HFF-Myc (cell line): ENCODE measurements at regions not wholly inside any gene's neighbourhood (a gene's known extent, or its start where the extent isn't known, plus 50 kb on each side); places are given as distances from the start of the nearest gene placed in this dataset.

ENCODE experiments used
- DNase-seq: peaks from one replicate; pipeline ENCODE4 v3.0.0-alpha.2; 2011; ENCODE audit warnings: low read depth; ENCODE audit errors: extremely low read depth
- H3K4me3 ChIP-seq: replicated peaks from 2 replicates; pipeline ENCODE4 v1.5.1; 2011; ENCODE audit warnings: low read depth, mild to moderate bottlenecking, control low read depth, low read length
- TF ChIP-seq, protein P1 (sequence below): IDR thresholded peaks from 2 replicates; pipeline ENCODE4 v1.5.1; 2012; ENCODE audit warnings: mild to moderate bottlenecking, low read depth, low read length, control low read depth; ENCODE audit errors: missing control alignments

DNA sequence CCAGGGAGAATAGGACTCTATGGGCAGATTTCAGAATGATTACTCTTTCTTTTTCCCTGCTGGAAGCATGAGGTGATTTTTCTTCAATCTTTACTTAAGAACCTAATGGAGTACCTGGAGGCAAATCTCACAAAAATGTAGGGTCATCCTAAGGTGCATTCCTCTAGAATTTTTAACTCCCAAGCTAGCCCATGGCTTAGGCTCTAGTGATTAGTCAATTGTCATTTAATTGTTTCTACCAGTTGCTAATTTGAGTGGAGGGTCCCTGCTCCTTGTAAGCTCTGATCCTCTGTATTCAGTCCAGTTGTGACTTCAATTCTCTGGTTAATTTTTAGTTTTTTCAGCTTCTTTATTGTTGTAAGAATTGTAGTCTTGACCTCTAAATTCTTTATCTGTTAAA is 467.0 kb downstream of the HTR1A start:
- TF ChIP-seq, protein P1, sequence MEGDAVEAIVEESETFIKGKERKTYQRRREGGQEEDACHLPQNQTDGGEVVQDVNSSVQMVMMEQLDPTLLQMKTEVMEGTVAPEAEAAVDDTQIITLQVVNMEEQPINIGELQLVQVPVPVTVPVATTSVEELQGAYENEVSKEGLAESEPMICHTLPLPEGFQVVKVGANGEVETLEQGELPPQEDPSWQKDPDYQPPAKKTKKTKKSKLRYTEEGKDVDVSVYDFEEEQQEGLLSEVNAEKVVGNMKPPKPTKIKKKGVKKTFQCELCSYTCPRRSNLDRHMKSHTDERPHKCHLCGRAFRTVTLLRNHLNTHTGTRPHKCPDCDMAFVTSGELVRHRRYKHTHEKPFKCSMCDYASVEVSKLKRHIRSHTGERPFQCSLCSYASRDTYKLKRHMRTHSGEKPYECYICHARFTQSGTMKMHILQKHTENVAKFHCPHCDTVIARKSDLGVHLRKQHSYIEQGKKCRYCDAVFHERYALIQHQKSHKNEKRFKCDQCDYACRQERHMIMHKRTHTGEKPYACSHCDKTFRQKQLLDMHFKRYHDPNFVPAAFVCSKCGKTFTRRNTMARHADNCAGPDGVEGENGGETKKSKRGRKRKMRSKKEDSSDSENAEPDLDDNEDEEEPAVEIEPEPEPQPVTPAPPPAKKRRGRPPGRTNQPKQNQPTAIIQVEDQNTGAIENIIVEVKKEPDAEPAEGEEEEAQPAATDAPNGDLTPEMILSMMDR: no peak
- no peak for DNase-seq
- H3K4me3 ChIP-seq: no peak overlapping the region

DNA sequence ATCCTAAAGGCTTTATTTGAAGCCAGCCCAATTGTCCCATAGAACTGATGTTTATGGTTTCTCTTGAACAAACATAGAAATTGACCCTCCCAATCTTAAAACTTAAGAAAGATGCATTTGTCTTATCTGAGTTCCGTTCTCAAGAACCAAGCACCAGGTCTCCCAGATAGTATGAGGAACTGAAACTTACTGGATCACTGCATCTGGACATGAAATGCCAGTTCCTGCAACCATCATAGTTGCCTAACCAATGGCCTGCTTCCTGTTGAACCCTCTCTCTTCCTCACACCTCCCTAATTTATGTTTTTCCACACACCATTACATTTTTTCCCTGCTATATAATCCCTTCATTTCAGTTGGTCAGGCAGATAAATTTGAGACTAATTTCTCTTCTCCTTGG is 478.9 kb downstream of the HTR1A start:
- H3K4me3 ChIP-seq: no peak overlapping the region
- no peak for DNase-seq
- TF ChIP-seq, protein P1: no peak

DNA sequence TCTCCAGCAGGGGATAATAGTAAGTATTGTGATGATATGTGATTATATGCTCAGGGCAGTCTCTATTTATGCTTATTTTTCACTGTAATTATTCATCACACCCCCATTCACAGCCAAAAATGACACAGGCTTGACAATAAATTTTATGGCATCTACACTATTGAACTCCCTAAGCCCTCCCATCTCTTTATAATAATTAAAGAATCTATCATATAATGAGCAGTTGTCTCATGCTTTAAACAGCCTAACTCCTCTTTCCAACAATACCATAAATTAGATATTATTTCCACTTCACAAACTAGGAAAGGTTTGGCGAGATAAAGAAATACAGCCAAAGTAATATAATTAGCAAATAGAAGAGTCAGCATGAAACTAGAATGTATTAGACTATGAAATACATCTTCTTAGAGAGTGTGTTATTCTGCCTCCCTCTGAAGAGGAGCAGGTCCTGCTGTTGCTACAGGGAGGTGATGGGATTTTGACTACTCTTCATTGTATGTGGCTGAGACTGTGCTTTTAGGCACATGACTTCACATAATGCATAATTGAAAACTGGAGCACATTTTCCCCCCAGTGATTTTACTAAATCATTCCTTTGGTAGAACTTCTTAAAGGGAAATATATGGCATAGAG is 488.8 kb downstream of the HTR1A start:
- H3K4me3 ChIP-seq: no peak overlapping the region
- TF ChIP-seq, protein P1: no peak
- DNase-seq: no peak

DNA sequence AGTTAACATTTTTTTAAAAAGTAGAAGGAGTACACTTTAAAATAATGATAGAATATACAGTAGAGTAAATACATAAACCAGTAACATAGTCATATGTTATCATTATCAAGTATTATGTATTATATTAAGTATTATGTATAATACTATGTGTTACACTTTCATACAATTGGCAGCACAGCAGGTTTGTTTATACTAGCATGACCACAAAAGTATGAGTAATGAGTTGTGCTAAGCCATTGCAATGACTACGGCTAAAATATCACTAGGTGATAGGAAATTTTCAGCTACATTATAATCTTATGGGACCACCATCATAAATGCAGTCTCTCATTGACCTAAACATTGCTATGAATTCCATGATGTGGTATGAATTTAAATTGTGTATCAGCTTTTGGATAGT is 506.0 kb downstream of the HTR1A start:
- DNase-seq: no peak
- TF ChIP-seq, protein P1: no peak
- no peak overlapping the region for H3K4me3 ChIP-seq

DNA sequence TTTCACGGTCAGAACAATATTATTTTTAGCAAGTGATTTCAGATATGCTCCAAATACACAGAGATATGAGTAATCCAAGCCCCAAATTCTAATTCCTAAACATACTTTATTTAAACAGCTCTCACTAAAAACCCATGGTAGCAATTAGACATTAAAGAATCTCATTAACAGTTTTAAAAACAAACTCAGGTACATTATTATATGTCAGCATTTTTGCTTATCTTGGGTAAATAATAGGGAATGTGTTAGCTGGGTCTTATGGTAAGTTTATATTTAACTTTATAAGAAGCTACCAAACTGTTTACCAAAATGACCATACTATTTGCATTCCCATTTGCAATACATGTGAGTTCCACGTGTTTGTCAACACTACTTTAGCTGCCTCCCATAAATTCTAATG is 511.1 kb downstream of the HTR1A start:
- no peak overlapping the region for H3K4me3 ChIP-seq
- TF ChIP-seq, protein P1: no peak
- DNase-seq: no peak

DNA sequence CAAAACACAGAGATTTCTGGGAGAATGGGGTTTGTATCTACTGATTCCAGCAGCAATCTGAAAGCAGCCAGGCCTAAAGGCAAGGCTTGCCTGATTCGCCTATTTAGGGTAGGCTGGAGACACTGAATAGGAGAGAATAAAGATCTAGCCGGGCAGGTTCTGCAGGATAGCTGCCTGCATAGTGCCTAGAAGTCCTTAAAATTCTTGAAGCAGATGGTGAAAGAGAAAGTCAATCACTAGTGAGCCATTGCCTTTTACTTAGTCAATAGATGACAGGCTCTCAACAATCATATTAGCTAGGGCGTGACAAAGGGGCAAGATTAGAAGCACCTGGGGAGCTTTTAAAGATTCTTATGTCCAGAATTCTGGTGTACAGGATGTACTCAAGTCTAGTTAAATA is 522.7 kb downstream of the HTR1A start:
- DNase-seq: no peak
- no peak overlapping the region for H3K4me3 ChIP-seq
- TF ChIP-seq, protein P1: no peak

DNA sequence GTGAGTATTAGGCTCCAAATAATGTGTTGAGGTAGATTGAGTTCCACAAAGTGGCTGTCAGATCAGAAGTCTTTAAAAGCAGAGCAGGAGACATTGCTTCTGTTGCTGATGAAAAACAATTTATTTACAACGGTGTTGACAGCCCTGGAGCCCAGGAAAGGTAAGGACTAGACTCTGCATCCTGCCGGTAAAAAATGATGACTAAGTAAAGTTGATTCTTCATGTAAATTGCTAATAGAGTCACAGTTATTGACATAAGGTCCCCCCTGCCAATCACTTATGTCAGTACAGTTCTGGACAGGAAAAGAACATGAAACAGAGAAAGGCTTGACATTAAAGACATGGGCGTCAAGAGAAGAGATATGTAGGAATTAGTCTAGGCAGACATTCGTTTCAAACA is 552.5 kb downstream of the HTR1A start:
- H3K4me3 ChIP-seq: no peak overlapping the region
- TF ChIP-seq, protein P1: no peak
- no peak for DNase-seq
